ENCODE measurements at regions not wholly inside any gene's neighbourhood (a gene's known extent, or its start where the extent isn't known, plus 50 kb on each side); places are given as distances from the start of the nearest gene placed in this dataset.

- intact Hi-C loops (cut with micrococcal nuclease), result no loop called here
- ATAC-seq (ENCODE audit: low read depth) (no peak), DNase-seq (no peak)
- H3K27me3 Mint-ChIP-seq, result peaks cover 12% of the 10 kb centered on the region
- CTCF ChIA-PET, result no interaction called here
- no peaks in the 10 kb centered on the region for H3K4me1 Mint-ChIP-seq
- no peak for TF ChIP-seq CTCF (IDR thresholded peaks at IDR 0.05)
- POLR2A ChIA-PET, result no interaction called here
- H3K4me3 Mint-ChIP-seq, result no peak overlapping the region
- no peak overlapping the region for H3K27ac Mint-ChIP-seq
- H3K9me3 Mint-ChIP-seq, result no peaks in the 10 kb centered on the region
- H3K36me3 Mint-ChIP-seq (ENCODE audit: low read depth), result no peaks in the 10 kb centered on the region
These were observed 380.7 kb downstream of the REEP3 start for GRCh38 chr10:63901881-63902280.

DNA sequence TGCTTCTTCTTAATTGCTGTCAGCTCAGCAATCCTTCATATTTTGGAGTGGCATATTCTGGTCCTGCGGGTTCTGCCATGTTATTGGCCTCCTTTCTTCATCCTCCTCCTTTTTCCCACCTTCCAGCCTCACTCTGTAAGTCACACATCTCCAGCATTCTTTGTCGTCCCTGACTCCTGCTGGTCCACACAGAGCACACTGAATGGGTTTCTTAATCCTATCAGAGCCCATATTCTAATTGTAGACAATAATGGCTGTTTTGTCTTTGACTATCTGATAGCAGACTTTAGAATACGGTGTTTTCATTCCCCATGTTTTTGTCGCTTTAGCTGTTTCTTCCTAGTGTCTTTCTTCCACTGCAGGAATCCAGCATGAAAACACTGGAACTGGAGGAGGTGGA is 389.6 kb downstream of the REEP3 start:
- Mint-ChIP-seq H3K4me1 (no peaks in the 10 kb centered on the region), H3K27ac (no peak overlapping the region), H3K4me3 (no peak overlapping the region), H3K27me3 (peaks cover 14% of the 10 kb centered on the region), H3K36me3 (ENCODE audit: low read depth) (no peaks in the 10 kb centered on the region), H3K9me3 (no peaks in the 10 kb centered on the region)
- TF ChIP-seq CTCF (IDR thresholded peaks at IDR 0.05), result no peak
- POLR2A ChIA-PET, result no interaction called here
- CTCF ChIA-PET, result no interaction called here
- DNase-seq, result no peak
- intact Hi-C loops (cut with micrococcal nuclease), result no loop called here
- no peak for ATAC-seq (ENCODE audit: low read depth)

DNA sequence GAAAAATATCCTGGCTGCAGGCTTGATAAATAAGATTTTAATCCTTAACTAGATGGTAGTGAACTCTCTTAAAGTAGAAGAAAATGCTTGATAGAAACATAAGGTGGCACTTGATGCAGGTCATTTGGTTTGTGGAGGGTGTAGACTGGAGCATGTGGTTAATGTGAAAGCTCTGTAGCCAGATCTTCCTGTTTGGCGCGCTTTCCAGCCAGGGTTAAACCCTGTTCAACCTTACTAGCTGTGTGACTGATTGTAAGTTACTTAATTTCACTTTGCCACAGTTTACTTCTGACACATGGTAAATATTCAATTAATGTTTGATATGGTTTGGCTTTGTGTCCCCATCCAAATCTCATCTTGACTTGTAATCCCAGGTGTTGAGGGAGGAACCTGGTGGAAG is 394.0 kb downstream of the REEP3 start:
- H3K9me3 Mint-ChIP-seq, result no peaks in the 10 kb centered on the region
- no peak for TF ChIP-seq CTCF (IDR thresholded peaks at IDR 0.05)
- H3K27me3 Mint-ChIP-seq, result peaks cover 10% of the 10 kb centered on the region
- ChIA-PET POLR2A (no interaction called here), CTCF (no interaction called here)
- intact Hi-C loops (cut with micrococcal nuclease), result no loop called here
- ATAC-seq (ENCODE audit: low read depth), result no peak
- H3K36me3 Mint-ChIP-seq (ENCODE audit: low read depth), result no peaks in the 10 kb centered on the region
- no peak overlapping the region for H3K27ac Mint-ChIP-seq
- no peak for DNase-seq
- H3K4me1 Mint-ChIP-seq, result no peaks in the 10 kb centered on the region
- no peak overlapping the region for H3K4me3 Mint-ChIP-seq

DNA sequence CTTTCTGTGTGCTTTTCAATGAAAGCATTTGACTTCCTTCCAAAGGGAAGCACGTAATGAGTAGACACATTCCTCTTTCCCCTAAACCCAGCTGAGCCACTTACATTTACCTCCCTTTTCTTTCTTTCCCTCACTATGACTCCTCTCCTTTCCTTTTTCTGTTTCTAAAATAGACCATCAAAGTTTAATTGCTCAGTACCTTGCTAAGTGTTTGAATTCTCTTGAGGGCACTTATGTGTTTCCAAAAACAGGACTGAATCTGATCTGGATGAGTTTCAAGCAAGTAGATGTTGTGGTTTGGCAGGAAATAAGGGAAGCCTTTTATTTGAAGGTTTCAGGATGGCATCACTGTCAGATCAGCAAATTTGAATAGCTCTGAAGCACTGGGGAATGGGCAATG is 396.2 kb downstream of the REEP3 start:
- Mint-ChIP-seq H3K27me3 (peaks cover 8% of the 10 kb centered on the region), H3K4me1 (no peaks in the 10 kb centered on the region), H3K4me3 (no peak overlapping the region), H3K36me3 (ENCODE audit: low read depth) (no peaks in the 10 kb centered on the region), H3K9me3 (no peaks in the 10 kb centered on the region), H3K27ac (no peak overlapping the region)
- CTCF ChIA-PET, result no interaction called here
- no peak for DNase-seq
- no peak for ATAC-seq (ENCODE audit: low read depth)
- POLR2A ChIA-PET, result no interaction called here
- intact Hi-C loops (cut with micrococcal nuclease), result no loop called here
- TF ChIP-seq CTCF (IDR thresholded peaks at IDR 0.05), result no peak

- Mint-ChIP-seq H3K36me3 (ENCODE audit: low read depth) (no peaks in the 10 kb centered on the region), H3K4me3 (no peak overlapping the region), H3K27me3 (peaks cover 13% of the 10 kb centered on the region), H3K4me1 (no peaks in the 10 kb centered on the region), H3K9me3 (no peaks in the 10 kb centered on the region), H3K27ac (no peak overlapping the region)
- ChIA-PET POLR2A (no interaction called here), CTCF (no interaction called here)
- ATAC-seq (ENCODE audit: low read depth) (no peak), DNase-seq (no peak)
- TF ChIP-seq CTCF (IDR thresholded peaks at IDR 0.05), result no peak
- intact Hi-C loops (cut with micrococcal nuclease), result no loop called here
These were observed 398.5 kb downstream of the REEP3 start for GRCh38 chr10:63919575-63920279.
